T-helper 9 cell (primary cell): ENCODE measurements at regions not wholly inside any gene's neighbourhood (a gene's known extent, or its start where the extent isn't known, plus 50 kb on each side); places are given as distances from the start of the nearest gene placed in this dataset.
"Not testable (repeated sequence)": the region's sequence is repeated elsewhere in the genome, so short reads cannot be mapped to it uniquely, and the experiment has no call there.

Source experiments
- DNase-seq: peaks from one replicate; pipeline ENCODE4 v3.0.0-alpha.2; 2020

GRCh38 chr2:17362956-17363355 lies 155.3 kb downstream of the RAD51AP2 start:
- DNase-seq: no peak

- DNase-seq: no peak
Measured at GRCh38 chr2:17355608-17356329, 162.5 kb downstream of the RAD51AP2 start.

GRCh38 chr2:17353263-17353662 lies 165.0 kb downstream of the RAD51AP2 start:
- no peak for DNase-seq

- DNase-seq: not testable (repeated sequence)
Measured at GRCh38 chr2:17342692-17343091, 175.5 kb downstream of the RAD51AP2 start.

GRCh38 chr2:17337507-17337906 lies 180.7 kb downstream of the RAD51AP2 start:
- no peak for DNase-seq

- DNase-seq: no peak
Measured at GRCh38 chr2:17336458-17336857, 181.8 kb downstream of the RAD51AP2 start.

GRCh38 chr2:17334300-17334699 lies 183.9 kb downstream of the RAD51AP2 start:
- DNase-seq: no peak

- DNase-seq: no peak
Measured at GRCh38 chr2:17331636-17332035, 186.6 kb downstream of the RAD51AP2 start.

GRCh38 chr2:17328161-17328560 lies 190.1 kb downstream of the RAD51AP2 start:
- no peak for DNase-seq

GRCh38 chr2:17327649-17328048 lies 190.6 kb downstream of the RAD51AP2 start:
- DNase-seq: no peak

GRCh38 chr2:17326717-17327116 lies 191.5 kb downstream of the RAD51AP2 start:
- no peak for DNase-seq

- DNase-seq: no peak
Measured at GRCh38 chr2:17323697-17324096, 194.5 kb downstream of the RAD51AP2 start.

- DNase-seq: no peak
Measured at GRCh38 chr2:17322461-17322860, 195.8 kb downstream of the RAD51AP2 start.

- no peak for DNase-seq
Measured at GRCh38 chr2:17319090-17319489, 199.2 kb downstream of the RAD51AP2 start.

GRCh38 chr2:17318013-17318412 lies 200.2 kb downstream of the RAD51AP2 start:
- no peak for DNase-seq

- no peak for DNase-seq
Measured at GRCh38 chr2:17317439-17317976, 200.7 kb downstream of the RAD51AP2 start.

- DNase-seq: no peak
Measured at GRCh38 chr2:17313261-17313660, 205.0 kb downstream of the RAD51AP2 start.

GRCh38 chr2:17311771-17312511 lies 206.3 kb downstream of the RAD51AP2 start:
- no peak for DNase-seq

GRCh38 chr2:17311106-17311619 lies 207.1 kb downstream of the RAD51AP2 start:
- no peak for DNase-seq

GRCh38 chr2:17309741-17310339 lies 208.4 kb downstream of the RAD51AP2 start:
- no peak for DNase-seq

- no peak for DNase-seq
Measured at GRCh38 chr2:17309181-17309580, 209.1 kb downstream of the RAD51AP2 start.

- DNase-seq: no peak
Measured at GRCh38 chr2:17306706-17307105, 211.5 kb downstream of the RAD51AP2 start.

GRCh38 chr2:17306219-17306618 lies 212.0 kb downstream of the RAD51AP2 start:
- DNase-seq: no peak
